LoVo (cell line): ENCODE measurements at regions not wholly inside any gene's neighbourhood (a gene's known extent, or its start where the extent isn't known, plus 50 kb on each side); places are given as distances from the start of the nearest gene placed in this dataset.
"Not testable (repeated sequence)": the region's sequence is repeated elsewhere in the genome, so short reads cannot be mapped to it uniquely, and the experiment has no call there.

ENCODE experiments used
- DNase-seq: peaks from one replicate; pipeline ENCODE4 v3.0.0-alpha.2; 2016; ENCODE audit warnings: low spot score

- DNase-seq, result no peak
Observed at GRCh38 chr4:81816031-81816761, 344.5 kb upstream of the RASGEF1B start.

DNA sequence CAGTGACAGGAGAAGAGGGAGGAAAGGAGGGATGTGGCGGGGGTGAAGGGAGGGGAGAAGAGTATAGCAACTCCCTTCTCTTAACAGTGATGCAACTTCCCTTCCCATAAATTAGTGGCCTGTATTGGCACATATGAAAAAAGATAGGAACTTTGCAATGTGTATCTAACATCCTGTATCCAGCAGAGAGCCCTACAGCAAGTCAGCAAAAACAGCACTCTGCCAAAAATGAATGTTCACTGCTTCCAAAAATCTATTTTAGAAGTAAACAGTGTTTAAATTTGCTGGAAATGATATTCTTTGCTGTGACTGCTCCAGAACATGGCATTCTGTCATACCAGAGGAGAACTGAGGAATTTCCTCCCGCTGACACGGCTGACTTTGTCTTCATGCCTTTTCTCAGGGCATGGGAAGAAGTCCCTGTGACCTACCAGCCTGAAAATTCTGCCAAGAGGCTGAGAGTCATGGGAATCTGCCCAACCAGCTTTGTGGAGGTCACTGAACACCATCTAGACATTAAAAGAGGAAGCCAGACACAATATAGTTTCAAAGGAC is 343.4 kb upstream of the RASGEF1B start:
- DNase-seq, result no peak

- DNase-seq, result no peak
Observed at GRCh38 chr4:81811562-81812293, 340.0 kb upstream of the RASGEF1B start.

DNA sequence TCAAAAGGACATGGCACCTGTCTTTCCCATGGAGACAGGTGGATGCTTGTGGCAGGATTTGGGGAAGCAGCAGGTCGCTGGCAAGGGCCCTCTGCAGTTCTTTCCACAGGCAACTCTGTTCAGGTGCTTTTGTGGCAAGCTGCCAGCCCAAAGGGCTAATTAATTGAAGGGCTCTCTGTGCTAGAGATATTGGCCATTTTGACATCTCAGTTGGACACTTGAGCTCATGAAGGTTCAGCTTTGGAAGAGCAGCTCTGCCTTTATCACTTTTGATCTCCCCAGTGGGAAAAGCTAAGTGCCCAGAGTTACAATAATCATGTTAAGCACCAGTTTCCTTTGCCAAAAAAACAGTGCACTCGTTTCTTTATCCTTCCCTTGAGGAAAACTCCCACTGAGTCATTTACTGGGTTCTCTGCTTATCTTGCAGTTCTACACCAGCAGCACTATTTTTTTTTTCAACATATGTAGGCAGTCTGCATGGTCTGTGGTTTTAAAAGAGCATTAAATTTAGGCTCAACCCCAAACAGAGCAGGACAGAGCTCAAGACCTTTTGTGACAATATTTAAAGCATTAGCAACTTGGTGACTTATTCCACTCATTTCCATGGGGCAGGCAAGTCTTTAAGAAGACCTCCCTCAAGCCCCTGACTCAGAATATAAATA is 336.4 kb upstream of the RASGEF1B start:
- no peak for DNase-seq

DNA sequence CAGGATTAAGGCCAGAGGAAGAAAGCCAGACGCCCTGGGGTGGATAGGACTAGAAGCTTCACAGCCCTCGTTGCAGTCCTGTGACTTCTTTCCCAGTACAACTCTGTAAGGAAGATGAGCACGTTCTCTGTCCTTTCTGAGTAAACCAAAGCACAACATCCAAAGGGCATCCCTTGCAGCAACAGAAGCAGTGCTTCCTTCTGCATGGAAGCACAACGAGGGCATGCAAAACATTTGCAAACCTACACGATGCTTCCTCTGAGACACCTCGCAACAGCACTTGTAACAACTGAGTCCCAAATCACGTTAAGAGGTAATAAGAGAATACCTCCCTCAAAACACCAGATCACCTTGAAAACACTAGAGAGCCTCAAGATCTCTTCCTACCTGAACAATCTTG is 335.7 kb upstream of the RASGEF1B start:
- no peak for DNase-seq

DNA sequence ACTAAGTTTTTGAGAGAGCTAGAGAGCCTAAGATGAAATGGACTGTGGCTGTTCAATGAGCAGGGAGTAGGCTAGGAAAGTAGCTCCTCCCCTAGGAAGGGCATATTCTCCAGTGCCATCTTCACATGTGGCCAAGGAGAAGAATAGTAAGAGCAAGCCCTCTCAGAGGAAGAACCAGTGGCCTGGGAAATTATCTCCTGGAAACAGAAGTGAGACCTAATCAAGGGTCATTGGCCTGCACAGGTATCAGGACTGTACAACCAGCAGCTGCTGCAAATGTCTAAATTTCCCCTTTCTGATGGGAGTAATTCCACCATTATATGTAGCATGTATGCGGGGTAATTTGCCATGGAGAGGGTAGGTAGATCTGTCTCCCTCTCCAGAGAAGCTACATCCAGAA is 334.8 kb upstream of the RASGEF1B start:
- DNase-seq, result no peak

- DNase-seq, result no peak
Observed at GRCh38 chr4:81804849-81805248, 333.1 kb upstream of the RASGEF1B start.

GRCh38 chr4:81802285-81802846 is 330.7 kb upstream of the RASGEF1B start:
- no peak for DNase-seq

GRCh38 chr4:81799371-81799770 is 327.7 kb upstream of the RASGEF1B start:
- DNase-seq, result no peak

DNA sequence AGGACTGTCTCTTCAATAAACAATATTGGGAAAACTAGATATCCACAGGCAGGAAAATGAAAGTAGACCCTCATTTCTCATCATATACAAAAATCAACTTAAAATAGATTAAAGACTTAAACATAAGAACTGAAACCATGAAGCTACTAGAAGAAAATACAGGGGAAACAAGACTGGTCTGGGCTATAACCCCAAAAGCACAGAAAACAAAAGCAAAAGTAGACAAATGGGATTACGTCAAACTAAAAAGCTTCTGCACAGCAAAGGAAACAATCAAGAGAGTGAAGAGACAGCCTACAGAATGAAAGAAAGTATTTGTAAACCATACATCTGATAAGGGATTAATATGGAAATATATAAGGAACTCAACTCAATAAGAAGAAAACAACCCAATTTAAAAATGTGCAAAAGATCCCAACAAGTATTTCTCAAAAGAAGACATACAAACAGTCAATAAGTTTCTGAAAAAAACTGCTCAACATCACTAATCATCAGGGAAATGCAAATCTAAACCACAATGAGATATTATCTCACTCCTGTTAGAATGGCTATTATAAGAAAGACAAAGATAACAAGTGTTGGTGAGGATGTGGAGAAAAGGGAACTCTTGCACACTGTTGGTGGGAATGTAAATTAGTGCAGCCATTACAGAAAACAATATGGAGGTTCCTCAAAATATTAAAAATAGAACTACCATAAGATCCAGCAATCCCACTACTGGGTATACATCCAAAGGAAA is 325.3 kb upstream of the RASGEF1B start:
- no peak for DNase-seq

GRCh38 chr4:81792521-81792920 is 320.8 kb upstream of the RASGEF1B start:
- DNase-seq, result no peak

DNA sequence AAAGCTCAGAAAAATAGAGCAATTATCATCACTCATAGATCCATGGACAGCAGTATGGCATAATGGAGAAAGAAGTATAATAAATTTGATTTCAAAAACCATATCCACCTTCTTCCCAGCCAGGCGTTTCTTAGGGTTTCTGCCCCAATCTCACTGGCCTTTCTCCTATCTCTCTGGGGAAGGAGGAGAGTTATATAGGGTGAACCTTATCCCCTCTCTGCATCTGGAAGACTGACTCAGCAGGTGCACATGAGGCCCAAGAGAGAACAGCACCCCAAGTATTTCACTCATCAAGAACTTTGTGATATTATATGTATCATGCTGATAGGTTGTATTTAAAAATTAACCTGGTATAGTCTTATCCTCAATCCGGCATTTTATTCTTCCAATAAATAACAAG is 318.8 kb upstream of the RASGEF1B start:
- DNase-seq, result no peak

DNA sequence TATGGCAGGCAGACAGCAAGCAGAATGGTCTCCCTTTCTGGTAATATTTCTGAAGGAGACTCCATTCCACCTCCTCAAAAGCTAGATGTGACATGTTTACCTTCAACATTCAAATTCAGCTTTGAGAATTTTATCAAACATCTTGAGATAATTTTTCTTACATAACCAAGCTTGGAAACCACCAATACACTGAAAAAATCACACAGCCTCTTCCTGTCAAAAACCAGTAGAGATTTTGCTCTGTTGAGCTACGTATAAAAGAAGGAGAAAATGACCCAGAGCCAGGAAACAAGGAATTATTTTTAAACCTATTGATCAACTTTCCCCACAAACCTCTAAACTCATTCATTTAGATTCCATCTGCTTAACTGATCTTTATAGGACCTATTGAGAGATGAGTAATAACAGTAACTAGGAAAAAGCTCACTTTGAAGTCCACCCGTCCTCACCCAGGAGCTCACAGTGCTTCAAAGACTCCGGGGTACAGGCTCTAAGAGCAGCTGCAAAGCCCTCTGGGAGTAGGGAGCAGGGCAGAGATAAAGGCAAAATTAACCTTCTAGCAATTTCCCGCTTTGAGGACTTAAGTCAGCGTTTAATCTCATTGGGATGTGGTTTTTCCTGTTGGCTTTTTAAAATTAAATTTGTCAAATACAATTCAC is 318.2 kb upstream of the RASGEF1B start:
- DNase-seq, result no peak

- DNase-seq, result no peak
Observed at GRCh38 chr4:81789158-81789557, 317.5 kb upstream of the RASGEF1B start.

- DNase-seq, result no peak
Observed at GRCh38 chr4:81786766-81787165, 315.1 kb upstream of the RASGEF1B start.

DNA sequence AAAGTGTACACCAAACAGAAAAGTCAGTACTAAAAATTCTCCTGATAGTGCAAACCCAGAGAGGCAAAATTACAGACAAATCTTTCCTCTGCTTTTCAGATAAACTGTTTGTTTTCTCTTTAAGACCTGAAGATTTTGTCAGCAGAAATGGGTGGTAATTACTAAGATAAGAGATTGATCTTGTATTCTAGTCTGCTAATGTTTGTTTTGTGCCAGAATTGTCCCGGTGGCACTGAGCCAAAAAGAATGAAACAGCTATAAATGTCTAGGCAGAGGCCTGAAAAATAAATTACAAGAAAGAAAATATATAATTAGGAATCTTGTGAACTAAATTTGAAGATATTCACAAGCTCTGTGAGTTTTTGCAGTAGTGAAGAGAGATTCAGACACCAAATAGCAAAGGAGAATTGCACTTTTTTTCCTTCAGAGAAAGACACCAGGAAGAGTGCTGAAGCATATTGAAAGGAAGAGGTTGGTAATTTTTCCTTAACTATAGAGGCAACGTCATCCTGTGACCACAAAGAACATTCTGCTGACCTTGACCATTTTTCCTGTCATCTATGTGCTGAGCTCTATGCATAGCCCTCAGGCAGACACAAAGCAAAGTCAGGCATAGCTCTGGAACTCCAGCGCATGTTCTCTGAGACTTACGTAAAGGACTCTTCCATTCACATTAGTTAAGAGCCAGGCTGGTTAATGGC is 314.5 kb upstream of the RASGEF1B start:
- DNase-seq, result no peak

DNA sequence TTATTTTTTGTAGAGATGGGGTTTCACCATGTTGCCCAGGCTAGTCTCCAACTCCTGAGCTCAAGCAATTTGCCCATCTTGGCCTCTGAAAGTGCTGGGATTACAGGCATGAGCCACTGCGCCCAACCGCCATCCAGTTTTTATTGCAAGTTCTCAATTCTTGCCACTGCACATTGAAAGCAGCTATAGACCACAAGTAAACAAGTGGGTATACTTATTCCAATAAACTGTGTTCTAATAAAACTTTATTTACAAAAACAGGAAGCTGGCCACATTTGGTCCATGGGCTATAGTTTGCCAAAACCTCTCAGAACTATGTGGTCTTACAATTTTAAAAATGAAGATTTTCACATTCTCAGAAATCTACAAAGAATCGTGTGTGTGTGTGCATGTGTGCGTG is 313.6 kb upstream of the RASGEF1B start:
- no peak for DNase-seq

- DNase-seq, result no peak
Observed at GRCh38 chr4:81783558-81783957, 311.9 kb upstream of the RASGEF1B start.

GRCh38 chr4:81781799-81782198 is 310.1 kb upstream of the RASGEF1B start:
- no peak for DNase-seq

- not testable (repeated sequence) for DNase-seq
Observed at GRCh38 chr4:81777718-81778117, 306.0 kb upstream of the RASGEF1B start.

- DNase-seq, result no peak
Observed at GRCh38 chr4:81776794-81777193, 305.1 kb upstream of the RASGEF1B start.
